CD4-positive, alpha-beta T cell (primary cell): ENCODE measurements at regions not wholly inside any gene's neighbourhood (a gene's known extent, or its start where the extent isn't known, plus 50 kb on each side); places are given as distances from the start of the nearest gene placed in this dataset.

Experiments
- ATAC-seq: fragments of 200-7000 bp; cut with Tn5 transposase; one replicate; pipeline ENCODE4 v1.10.0; 2022; ENCODE audit warnings: mild to moderate bottlenecking; ENCODE audit not compliant: poor library complexity
- CTCF ChIA-PET: fragments of 350-600 bp; sonication (Branson Sonifier 250); formaldehyde crosslinking; loops from one replicate; lab custom pipeline; 2021; ENCODE audit warnings: antibody characterized with exemption, inconsistent platforms; lab: Charles Lee
- POLR2A ChIA-PET: fragments of 350-600 bp; sonication (Branson Sonifier 250); formaldehyde crosslinking; loops from one replicate; lab custom pipeline; 2021; ENCODE audit warnings: antibody characterized with exemption, inconsistent platforms; lab: Charles Lee
- DNase-seq, 14 experiments: peaks; one replicate each; pipeline ENCODE4 v3.0.0-alpha.2; 2013 to 2020; ENCODE audit warnings: mixed read lengths in 2 of 14
- H3K27ac ChIP-seq, 2 donors: one replicate each; pipeline versions ENCODE4 v1.5.1 to v1.7.0; 2013; ENCODE audit warnings: low read length in 2 of 2, low read depth in 1 of 2, mild to moderate bottlenecking in 1 of 2
- H3K27me3 ChIP-seq, 2 experiments: 1 replicate in 1 of 2; 2 replicates in 1 of 2; pipeline versions ENCODE4 v1.6.1 to v1.7.0; 2013; ENCODE audit warnings: low read length in 2 of 2, control low read depth in 1 of 2, mild to moderate bottlenecking in 1 of 2, moderate library complexity in 1 of 2; ENCODE audit not compliant: insufficient read depth in 2 of 2, control insufficient read depth in 1 of 2
- H3K36me3 ChIP-seq: one replicate; pipeline ENCODE4 v1.6.1; 2013; ENCODE audit warnings: low read length, control low read depth; ENCODE audit not compliant: insufficient read depth
- H3K4me1 ChIP-seq: one replicate; pipeline ENCODE4 v1.6.1; 2013; ENCODE audit warnings: low read length, control low read depth; ENCODE audit not compliant: insufficient read depth
- H3K4me3 ChIP-seq: one replicate; pipeline ENCODE4 v1.5.1; 2013; ENCODE audit warnings: mild to moderate bottlenecking, low read length, moderate library complexity
- H3K9me3 ChIP-seq, 2 experiments: 1 replicate in 1 of 2; 2 replicates in 1 of 2; pipeline versions ENCODE4 v1.6.1 to v1.7.0; 2013; ENCODE audit warnings: low read length in 2 of 2, mild to moderate bottlenecking in 2 of 2, control low read depth in 1 of 2, moderate library complexity in 1 of 2; ENCODE audit not compliant: control insufficient read depth in 1 of 2, insufficient read depth in 1 of 2
- H3K27ac Mint-ChIP-seq: one replicate; pipeline ENCODE4 v1.8.0; 2020; ENCODE audit warnings: mixed read lengths
- H3K27me3 Mint-ChIP-seq: one replicate; pipeline ENCODE4 v1.8.0; 2021; ENCODE audit warnings: mixed read lengths
- H3K36me3 Mint-ChIP-seq: one replicate; pipeline ENCODE4 v1.8.0; 2021; ENCODE audit warnings: low read depth, mixed read lengths
- H3K4me1 Mint-ChIP-seq: one replicate; pipeline ENCODE4 v1.8.0; 2021; ENCODE audit warnings: low read depth, mixed read lengths
- H3K4me3 Mint-ChIP-seq: one replicate; pipeline ENCODE4 v1.8.0; 2020; ENCODE audit warnings: mild to moderate bottlenecking, mixed read lengths
- H3K9me3 Mint-ChIP-seq: one replicate; pipeline ENCODE4 v1.8.0; 2020; ENCODE audit warnings: mixed read lengths
- intact Hi-C, 2 experiments: fragments of 100-400 bp; cut with DNase I in 1 of 2; cut with micrococcal nuclease in 1 of 2; formaldehyde crosslinking; loops; one replicate each; pipeline versions ENCODE4 v1.15.1 to v1.9.0; 2023 to 2025; cut with DNase I, micrococcal nuclease
- TF ChIP-seq, protein P1 (sequence below): fragments of 200-600 bp; IDR thresholded peaks from one replicate; pipeline ENCODE4 v1.8.0; 2022; ENCODE audit warnings: antibody characterized with exemption, mild to moderate bottlenecking

DNA sequence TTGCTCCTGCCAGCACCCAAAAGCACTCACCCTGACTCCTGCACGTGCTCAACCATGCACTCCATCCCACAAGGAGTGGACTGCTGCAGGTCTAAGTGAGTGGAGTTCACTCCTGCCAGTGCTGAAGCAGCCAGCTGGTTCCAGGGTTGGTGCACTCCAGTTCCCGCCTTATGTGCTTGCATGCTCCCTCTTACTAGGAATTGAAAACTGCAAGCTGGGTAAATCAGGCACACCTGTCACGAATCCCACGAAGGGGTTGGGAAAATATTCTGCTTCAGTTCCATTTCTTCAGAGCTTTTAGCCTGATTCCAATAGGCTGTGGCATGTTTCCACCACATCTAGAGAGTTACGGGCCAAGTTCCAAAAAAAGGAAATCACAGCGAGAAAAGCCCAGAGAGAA is 1365.5 kb upstream of the CHAC2 start:
- Histone ChIP-seq H3K4me3 (no peak overlapping the region), H3K9me3 (peaks cover 0 to 4% of the 10 kb centered on the region in 2 experiments), H3K27me3 (no peaks in the 10 kb centered on the region), H3K4me1 (no peaks in the 10 kb centered on the region), H3K27ac (no peak overlapping the region), H3K36me3 (no peaks in the 10 kb centered on the region)
- no peak for DNase-seq
- intact Hi-C loops, result no loop called here
- H3K4me1 Mint-ChIP-seq, result no peaks in the 10 kb centered on the region
- H3K4me3 Mint-ChIP-seq, result no peak overlapping the region
- no peaks in the 10 kb centered on the region for H3K27me3 Mint-ChIP-seq
- ChIA-PET POLR2A (no interaction called here), CTCF (no interaction called here)
- H3K36me3 Mint-ChIP-seq, result no peaks in the 10 kb centered on the region
- ATAC-seq, result no peak
- H3K9me3 Mint-ChIP-seq, result peaks cover 9% of the 10 kb centered on the region
- no peak overlapping the region for H3K27ac Mint-ChIP-seq
- TF ChIP-seq, protein P1, sequence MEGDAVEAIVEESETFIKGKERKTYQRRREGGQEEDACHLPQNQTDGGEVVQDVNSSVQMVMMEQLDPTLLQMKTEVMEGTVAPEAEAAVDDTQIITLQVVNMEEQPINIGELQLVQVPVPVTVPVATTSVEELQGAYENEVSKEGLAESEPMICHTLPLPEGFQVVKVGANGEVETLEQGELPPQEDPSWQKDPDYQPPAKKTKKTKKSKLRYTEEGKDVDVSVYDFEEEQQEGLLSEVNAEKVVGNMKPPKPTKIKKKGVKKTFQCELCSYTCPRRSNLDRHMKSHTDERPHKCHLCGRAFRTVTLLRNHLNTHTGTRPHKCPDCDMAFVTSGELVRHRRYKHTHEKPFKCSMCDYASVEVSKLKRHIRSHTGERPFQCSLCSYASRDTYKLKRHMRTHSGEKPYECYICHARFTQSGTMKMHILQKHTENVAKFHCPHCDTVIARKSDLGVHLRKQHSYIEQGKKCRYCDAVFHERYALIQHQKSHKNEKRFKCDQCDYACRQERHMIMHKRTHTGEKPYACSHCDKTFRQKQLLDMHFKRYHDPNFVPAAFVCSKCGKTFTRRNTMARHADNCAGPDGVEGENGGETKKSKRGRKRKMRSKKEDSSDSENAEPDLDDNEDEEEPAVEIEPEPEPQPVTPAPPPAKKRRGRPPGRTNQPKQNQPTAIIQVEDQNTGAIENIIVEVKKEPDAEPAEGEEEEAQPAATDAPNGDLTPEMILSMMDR, result no peak

DNA sequence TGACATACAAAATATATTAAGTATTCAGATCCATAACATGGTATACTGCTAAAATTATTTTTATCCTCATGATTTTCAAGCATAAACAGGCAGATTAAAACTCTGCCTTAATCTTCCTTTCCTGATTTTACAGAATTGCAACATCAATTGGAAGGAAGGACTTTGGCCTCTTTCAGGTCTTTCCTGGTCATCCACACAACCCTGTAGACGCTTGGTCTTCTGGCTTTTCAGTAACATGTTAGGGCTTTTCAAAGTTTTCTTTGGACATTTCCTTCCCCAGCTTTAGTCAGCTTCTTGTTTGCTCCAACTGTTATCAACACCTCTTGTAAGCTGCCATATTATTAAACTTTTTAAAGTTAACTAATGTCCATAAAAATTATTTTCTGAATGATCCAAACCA is 1364.9 kb upstream of the NRXN1 start:
- CTCF ChIA-PET, result no interaction called here
- TF ChIP-seq, protein P1, result no peak
- intact Hi-C loops, result no loop called here

DNA sequence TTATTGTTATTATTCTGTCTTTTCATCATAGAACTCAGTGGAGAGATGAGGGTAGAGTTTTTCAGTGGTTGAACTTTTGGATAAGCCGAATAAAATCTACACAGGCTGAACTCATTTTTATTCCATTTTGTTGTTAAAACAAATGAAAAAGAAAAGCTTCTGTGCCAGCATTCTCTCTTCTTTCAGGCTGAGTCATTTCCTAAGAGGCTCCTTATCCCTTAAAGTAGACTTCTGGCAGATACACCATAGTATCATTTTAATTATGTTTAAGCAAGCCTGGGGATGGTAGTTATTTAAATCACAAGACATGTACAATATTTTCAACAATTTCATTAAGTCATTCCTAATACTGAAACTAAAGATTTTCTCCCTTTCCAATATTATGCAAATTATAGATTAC is 1364.0 kb upstream of the NRXN1 start:
- H3K4me3 Mint-ChIP-seq, result no peak overlapping the region
- H3K4me3 ChIP-seq, result no peak overlapping the region
- CTCF ChIA-PET, result no interaction called here
- no peak for DNase-seq
- ATAC-seq, result no peak
- no peaks in the 10 kb centered on the region for H3K9me3 ChIP-seq
- no peaks in the 10 kb centered on the region for H3K36me3 Mint-ChIP-seq
- TF ChIP-seq, protein P1, result no peak
- no peak overlapping the region for H3K27ac Mint-ChIP-seq
- no peaks in the 10 kb centered on the region for H3K4me1 Mint-ChIP-seq
- no peak overlapping the region for H3K27ac ChIP-seq
- H3K9me3 Mint-ChIP-seq, result peaks cover 15% of the 10 kb centered on the region
- no peaks in the 10 kb centered on the region for H3K36me3 ChIP-seq
- H3K27me3 ChIP-seq, result no peaks in the 10 kb centered on the region
- intact Hi-C loops, result no loop called here
- no peaks in the 10 kb centered on the region for H3K27me3 Mint-ChIP-seq
- POLR2A ChIA-PET, result no interaction called here
- H3K4me1 ChIP-seq, result no peaks in the 10 kb centered on the region

More for the DNA sequence above, 1364.9 kb upstream of the NRXN1 start:
- DNase-seq (no peak), ATAC-seq (no peak)
- H3K27me3 ChIP-seq, result no peaks in the 10 kb centered on the region
- peaks cover 0 to 1% of the 10 kb centered on the region in 2 experiments for H3K9me3 ChIP-seq
- no peak overlapping the region for H3K27ac Mint-ChIP-seq
- H3K36me3 ChIP-seq, result no peaks in the 10 kb centered on the region
- peaks cover 15% of the 10 kb centered on the region for H3K9me3 Mint-ChIP-seq
- H3K27ac ChIP-seq, result no peak overlapping the region
- H3K4me3 Mint-ChIP-seq, result no peak overlapping the region
- no peak overlapping the region for H3K4me3 ChIP-seq
- no peaks in the 10 kb centered on the region for H3K4me1 ChIP-seq
- no peaks in the 10 kb centered on the region for H3K27me3 Mint-ChIP-seq
- POLR2A ChIA-PET, result no interaction called here
- no peaks in the 10 kb centered on the region for H3K4me1 Mint-ChIP-seq
- H3K36me3 Mint-ChIP-seq, result no peaks in the 10 kb centered on the region
